ENCODE measurements at regions not wholly inside any gene's neighbourhood (a gene's known extent, or its start where the extent isn't known, plus 50 kb on each side); places are given as distances from the start of the nearest gene placed in this dataset.

- H3K9me3 ChIP-seq = no peaks in the 10 kb centered on the region
- H3K36me3 ChIP-seq = no peaks in the 10 kb centered on the region
- peak overlapping the region in 3 of 4 donors; percentile 37 to 60 (median 43) for H3K27ac ChIP-seq (replicated peaks in 1 of 4)
- H3K27me3 ChIP-seq = no peaks in the 10 kb centered on the region
- TF ChIP-seq CTCF (IDR thresholded peaks at IDR 0.05) (no peak), POLR2AphosphoS5 (IDR thresholded peaks at IDR 0.05) (no peak), EP300 (IDR thresholded peaks at IDR 0.05) (no peak), POLR2A (IDR thresholded peaks at IDR 0.05; ENCODE audit: low read depth) (no peak)
- intact Hi-C loops (cut with DNase I) = no loop called here
- 58% methylated on average over 8 of the region's 8 CpGs for WGBS
- DNase-seq (ENCODE audit: extremely low spot score) = no peak
- H3K4me1 ChIP-seq = peaks cover 5 to 23% (median 15%) of the 10 kb centered on the region in 4 donors
- H3K4me3 ChIP-seq = no peak overlapping the region
These were observed 228.3 kb upstream of the NPVF start for GRCh38 chr7:25456467-25457171.

GRCh38 chr7:25459057-25459456 is 230.8 kb upstream of the NPVF start:
- no peak overlapping the region for H3K4me3 ChIP-seq
- DNase-seq (ENCODE audit: extremely low spot score) = no peak
- peaks cover 5 to 23% (median 15%) of the 10 kb centered on the region in 4 donors for H3K4me1 ChIP-seq
- no peaks in the 10 kb centered on the region for H3K36me3 ChIP-seq
- TF ChIP-seq CTCF (IDR thresholded peaks at IDR 0.05) (no peak), EP300 (IDR thresholded peaks at IDR 0.05) (no peak), POLR2AphosphoS5 (IDR thresholded peaks at IDR 0.05) (no peak), POLR2A (IDR thresholded peaks at IDR 0.05; ENCODE audit: low read depth) (no peak)
- no peaks in the 10 kb centered on the region for H3K27me3 ChIP-seq
- no peak overlapping the region for H3K27ac ChIP-seq (replicated peaks in 1 of 4)
- no peaks in the 10 kb centered on the region for H3K9me3 ChIP-seq
- intact Hi-C loops (cut with DNase I) = no loop called here

GRCh38 chr7:25460433-25460832 is 232.1 kb upstream of the NPVF start:
- TF ChIP-seq POLR2AphosphoS5 (IDR thresholded peaks at IDR 0.05) (no peak), POLR2A (IDR thresholded peaks at IDR 0.05; ENCODE audit: low read depth) (no peak), EP300 (IDR thresholded peaks at IDR 0.05) (no peak), CTCF (IDR thresholded peaks at IDR 0.05) (no peak)
- no peak for DNase-seq (ENCODE audit: extremely low spot score)

GRCh38 chr7:25469669-25470068 is 241.4 kb upstream of the NPVF start:
- DNase-seq (ENCODE audit: extremely low spot score) = no peak
- no peaks in the 10 kb centered on the region for H3K9me3 ChIP-seq
- TF ChIP-seq POLR2AphosphoS5 (IDR thresholded peaks at IDR 0.05) (no peak), CTCF (IDR thresholded peaks at IDR 0.05) (no peak), POLR2A (IDR thresholded peaks at IDR 0.05; ENCODE audit: low read depth) (no peak), EP300 (IDR thresholded peaks at IDR 0.05) (no peak)
- WGBS = 93% methylated on average over 6 of the region's 6 CpGs
- no peak overlapping the region for H3K27ac ChIP-seq (replicated peaks in 1 of 4)
- no peak overlapping the region for H3K4me3 ChIP-seq
- intact Hi-C loops (cut with DNase I) = no loop called here
- no peaks in the 10 kb centered on the region for H3K4me1 ChIP-seq
- H3K36me3 ChIP-seq = no peaks in the 10 kb centered on the region
- no peaks in the 10 kb centered on the region for H3K27me3 ChIP-seq

More at GRCh38 chr7:25460433-25460832, 232.1 kb upstream of the NPVF start:
- Histone ChIP-seq H3K4me1 (peaks cover 5 to 19% (median 15%) of the 10 kb centered on the region in 4 donors), H3K9me3 (no peaks in the 10 kb centered on the region), H3K36me3 (no peaks in the 10 kb centered on the region), H3K27me3 (no peaks in the 10 kb centered on the region), H3K27ac (replicated peaks in 1 of 4) (no peak overlapping the region), H3K4me3 (no peak overlapping the region)
- intact Hi-C loops (cut with DNase I) = no loop called here
- WGBS = 68% methylated on average over 5 of the region's 5 CpGs
